ENCODE measurements at regions not wholly inside any gene's neighbourhood (a gene's known extent, or its start where the extent isn't known, plus 50 kb on each side); places are given as distances from the start of the nearest gene placed in this dataset.

DNA sequence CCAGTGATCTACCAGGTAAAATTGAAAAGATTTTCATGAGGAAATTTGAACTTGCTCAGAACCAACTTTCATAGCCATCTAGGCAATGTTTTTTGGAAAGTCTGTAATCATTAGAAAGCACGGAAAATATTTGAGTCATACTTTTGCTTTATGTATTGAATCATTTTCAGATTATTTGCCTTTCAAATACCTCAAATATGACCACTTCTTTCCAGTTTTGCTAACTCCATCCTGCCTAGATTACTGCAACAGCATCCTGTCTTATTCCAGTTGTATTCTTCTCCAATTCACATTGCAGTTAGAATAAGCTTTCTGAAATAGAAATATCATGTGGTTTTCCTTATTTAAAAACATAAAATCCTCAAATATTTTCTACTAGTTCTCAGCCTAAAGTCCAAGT lies 239.8 kb upstream of the FAR2 start:
- H3K4me3 ChIP-seq (replicated peaks; ENCODE audit: low read depth, low read length), result no peak overlapping the region
- no peak for TF ChIP-seq CTCF (IDR thresholded peaks at IDR 0.05; ENCODE audit: low read length, missing control alignments)
- DNase-seq (ENCODE audit: low read depth), result peak; percentile 12

DNA sequence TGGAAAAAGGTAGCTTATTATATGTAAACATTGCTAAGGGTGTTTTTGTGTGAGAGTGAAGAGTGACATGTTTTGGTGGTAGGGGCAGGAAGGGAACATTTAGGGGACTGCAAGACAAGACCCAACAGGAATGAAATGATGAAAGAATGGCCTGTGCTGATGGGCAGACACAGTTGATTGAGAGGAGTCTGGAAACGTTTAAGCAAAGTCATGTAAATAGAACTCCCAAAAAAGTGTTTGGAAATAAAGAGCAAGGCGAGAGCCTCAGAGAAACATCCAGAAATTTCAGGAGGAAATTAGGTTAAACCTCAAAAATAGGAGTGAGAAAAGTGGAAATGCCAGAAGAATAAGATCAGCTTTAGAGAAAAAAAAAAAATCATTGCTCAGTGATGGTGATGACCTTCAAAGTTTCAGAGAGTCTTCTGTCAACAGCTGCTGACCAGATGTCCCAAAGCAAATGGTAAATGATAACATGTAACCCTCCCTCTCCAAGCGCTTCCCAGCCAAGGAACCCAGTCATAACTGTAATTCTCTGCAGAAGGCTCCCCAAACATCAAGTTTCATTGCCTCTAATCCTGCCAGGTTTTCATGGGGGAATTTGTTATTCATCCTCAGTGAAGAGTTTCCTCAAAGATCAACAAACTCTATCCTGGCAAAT lies 223.2 kb upstream of the FAR2 start:
- no peak for TF ChIP-seq CTCF (IDR thresholded peaks at IDR 0.05; ENCODE audit: low read length, missing control alignments)
- H3K4me3 ChIP-seq (replicated peaks; ENCODE audit: low read depth, low read length), result no peak overlapping the region
- peak; percentile 7 for DNase-seq (ENCODE audit: low read depth)

GRCh38 chr12:28930704-28931103 lies 218.4 kb upstream of the FAR2 start:
- no peak for TF ChIP-seq CTCF (IDR thresholded peaks at IDR 0.05; ENCODE audit: low read length, missing control alignments)
- no peak overlapping the region for H3K4me3 ChIP-seq (replicated peaks; ENCODE audit: low read depth, low read length)
- DNase-seq (ENCODE audit: low read depth), result no peak

DNA sequence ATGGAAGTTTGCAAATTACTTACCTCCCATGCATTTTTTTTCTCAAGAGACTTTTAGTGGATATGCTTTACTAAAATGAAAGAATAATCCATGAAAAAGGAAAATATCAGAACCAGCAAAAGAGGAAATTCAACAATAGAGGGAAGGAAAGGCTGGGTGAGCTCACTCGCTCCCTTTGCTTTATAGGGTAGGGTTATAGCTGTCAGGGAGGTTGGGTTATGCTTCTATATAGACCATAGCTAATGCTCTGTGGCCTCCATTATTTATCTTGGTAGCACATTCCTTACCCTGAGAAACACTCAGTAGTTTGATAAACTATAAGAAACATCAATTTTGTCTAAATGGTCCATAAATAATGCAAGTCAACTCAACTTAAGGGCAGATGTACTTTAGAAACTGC lies 215.9 kb upstream of the FAR2 start:
- DNase-seq (ENCODE audit: low read depth), result no peak
- TF ChIP-seq CTCF (IDR thresholded peaks at IDR 0.05; ENCODE audit: low read length, missing control alignments), result no peak

DNA sequence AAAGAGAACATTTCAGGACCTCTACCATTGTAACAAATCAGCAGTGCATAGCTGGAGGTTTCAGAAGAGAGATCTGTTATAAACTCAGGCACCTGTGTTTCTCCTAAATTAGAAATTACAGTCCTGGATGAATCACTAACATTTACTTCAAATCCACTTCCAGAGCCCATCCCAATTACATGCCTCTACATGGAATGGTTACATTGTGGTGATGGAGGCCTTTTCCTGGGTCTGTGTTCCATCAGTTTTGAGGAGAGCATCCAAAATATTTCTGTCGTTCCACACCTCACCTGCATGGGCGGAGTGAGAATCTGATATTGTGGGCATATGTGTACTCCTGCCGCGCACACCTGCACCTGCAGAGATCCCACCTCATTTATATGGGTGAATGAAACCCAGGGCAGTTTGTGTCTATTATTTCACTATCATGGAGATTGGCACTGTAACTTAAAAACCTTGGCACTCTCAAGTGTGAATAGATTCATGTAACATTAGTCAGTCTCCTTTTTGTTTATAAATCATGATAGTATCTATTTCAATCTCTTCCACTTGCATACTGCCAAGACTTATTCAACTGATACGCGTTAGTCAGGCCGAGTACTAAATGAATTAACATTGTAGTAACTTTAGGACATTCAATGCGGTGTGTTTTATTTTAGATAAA lies 215.1 kb upstream of the FAR2 start:
- no peak overlapping the region for H3K4me3 ChIP-seq (replicated peaks; ENCODE audit: low read depth, low read length)

More for the DNA sequence above, 215.9 kb upstream of the FAR2 start:
- H3K4me3 ChIP-seq (replicated peaks; ENCODE audit: low read depth, low read length), result no peak overlapping the region

DNA sequence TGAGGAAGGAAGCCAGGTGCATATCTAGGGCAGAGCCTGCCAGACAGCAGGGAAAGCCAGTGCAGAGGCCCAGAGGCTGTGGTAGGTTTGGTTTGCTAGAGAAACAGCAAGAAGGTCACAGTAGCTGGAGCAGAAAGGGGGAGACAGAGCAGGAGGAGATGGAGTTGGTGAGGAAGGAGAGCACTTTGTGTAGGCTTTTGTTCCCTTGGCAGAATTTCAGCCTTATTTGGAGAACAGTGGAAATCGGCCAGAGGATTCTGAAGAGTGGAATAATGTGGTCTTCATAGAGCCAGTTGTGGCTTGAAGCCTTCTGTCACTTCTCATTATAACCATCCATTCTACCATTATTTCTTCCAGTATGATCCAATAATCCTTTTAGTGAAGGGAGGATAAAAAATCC lies 212.9 kb upstream of the FAR2 start:
- no peak for DNase-seq (ENCODE audit: low read depth)
- H3K4me3 ChIP-seq (replicated peaks; ENCODE audit: low read depth, low read length), result no peak overlapping the region
- no peak for TF ChIP-seq CTCF (IDR thresholded peaks at IDR 0.05; ENCODE audit: low read length, missing control alignments)

More for the DNA sequence above, 215.1 kb upstream of the FAR2 start:
- no peak for TF ChIP-seq CTCF (IDR thresholded peaks at IDR 0.05; ENCODE audit: low read length, missing control alignments)
- DNase-seq (ENCODE audit: low read depth), result peak; percentile 11

DNA sequence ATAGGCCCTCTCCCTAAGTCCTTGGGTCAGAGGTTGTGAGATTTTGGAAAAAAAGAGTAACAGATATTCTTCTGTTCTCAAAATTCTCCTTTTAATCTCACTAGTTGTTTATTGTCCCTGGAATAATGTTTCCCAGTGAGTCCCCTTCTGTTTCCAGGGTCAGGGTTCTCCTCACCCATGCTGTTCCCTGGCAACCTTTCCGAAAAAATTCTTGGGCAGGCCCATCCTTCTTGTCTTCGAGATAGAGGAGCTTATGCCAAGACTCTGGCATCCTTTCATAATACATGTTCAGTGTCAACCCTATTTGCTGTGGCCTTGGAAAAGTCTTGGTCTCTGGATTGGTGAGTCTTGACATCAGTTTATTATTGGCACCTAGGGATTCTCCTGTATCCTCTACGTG lies 212.4 kb upstream of the FAR2 start:
- no peak for DNase-seq (ENCODE audit: low read depth)
- H3K4me3 ChIP-seq (replicated peaks; ENCODE audit: low read depth, low read length), result no peak overlapping the region
- TF ChIP-seq CTCF (IDR thresholded peaks at IDR 0.05; ENCODE audit: low read length, missing control alignments), result no peak

Data from fibroblast of pulmonary artery (primary cell).